ENCODE measurements at regions not wholly inside any gene's neighbourhood (a gene's known extent, or its start where the extent isn't known, plus 50 kb on each side); places are given as distances from the start of the nearest gene placed in this dataset.

DNA sequence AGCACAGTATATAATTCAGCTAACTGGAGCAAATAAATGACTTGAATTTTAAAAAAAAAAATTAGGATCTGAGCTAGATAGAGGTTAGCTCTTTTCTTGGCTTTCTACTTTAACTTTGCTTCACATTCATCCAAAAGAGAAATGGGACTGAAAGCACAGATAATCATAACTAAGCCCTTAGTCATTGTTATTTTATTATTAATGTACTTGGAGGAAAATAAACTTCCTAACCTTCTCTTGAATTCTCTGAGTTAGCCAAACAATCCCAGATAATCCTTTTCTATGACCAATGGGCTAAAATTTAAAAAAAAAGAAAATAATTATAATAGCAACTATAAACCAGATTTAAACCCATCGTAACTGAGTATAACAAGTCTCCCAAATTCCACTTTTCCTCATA lies 57.6 kb upstream of the RASA1 start:
- TF ChIP-seq YY1 (IDR thresholded peaks at IDR 0.05; ENCODE audit: insufficient read depth, insufficient read length) (no peak), SUZ12 (IDR thresholded peaks at IDR 0.05; ENCODE audit: extremely low read depth, insufficient read depth, insufficient read length) (no peak), ZNF274 (IDR thresholded peaks at IDR 0.05; ENCODE audit: low read depth, low read length) (no peak)

Data from NT2/D1 (cell line).